ENCODE measurements at regions not wholly inside any gene's neighbourhood (a gene's known extent, or its start where the extent isn't known, plus 50 kb on each side); places are given as distances from the start of the nearest gene placed in this dataset.

GRCh38 chr2:6011921-6012320 lies 319.7 kb downstream of the SOX11 start:
- H4K20me1 ChIP-seq (ENCODE audit: control insufficient read depth, insufficient read depth, low read length, poor library complexity, severe bottlenecking): no peaks in the 10 kb centered on the region
- H3K27me3 ChIP-seq (replicated peaks in 1 of 4; ENCODE audit: control extremely low read depth in 1 of 4, control insufficient read depth in 3 of 4, insufficient read depth in 4 of 4, low read length in 3 of 4): no peaks in the 10 kb centered on the region
- H3K27ac ChIP-seq (ENCODE audit: low read length in 2 of 2): no peak overlapping the region
- H3K27me3 Mint-ChIP-seq: no peaks in the 10 kb centered on the region
- H3K4me2 ChIP-seq (replicated peaks; ENCODE audit: low read depth, low read length, poor library complexity, severe bottlenecking): no peak overlapping the region
- no peaks in the 10 kb centered on the region for H3K9me3 ChIP-seq (ENCODE audit: control extremely low read depth in 1 of 3, control insufficient read depth in 2 of 3, insufficient read depth in 1 of 3, low read length in 2 of 3)
- no peaks in the 10 kb centered on the region for H3K9me3 Mint-ChIP-seq (ENCODE audit: insufficient read depth)
- H3K4me1 Mint-ChIP-seq: no peaks in the 10 kb centered on the region
- ATAC-seq (ENCODE audit: low read depth) (no peak), DNase-seq (no peak)
- H3K4me1 ChIP-seq (ENCODE audit: control insufficient read depth in 2 of 2, insufficient read depth in 2 of 2, low read length in 2 of 2): no peaks in the 10 kb centered on the region
- no peak overlapping the region for H3K4me3 ChIP-seq (ENCODE audit: control extremely low read depth in 1 of 5, extremely low read depth in 1 of 5, insufficient read depth in 1 of 5, low read depth in 2 of 5, low read length in 4 of 5)
- H2AFZ ChIP-seq (ENCODE audit: insufficient read depth, low read depth, low read length, poor library complexity, severe bottlenecking): no peak overlapping the region
- no peak overlapping the region for H3K4me3 Mint-ChIP-seq
- ChIA-PET POLR2A (no interaction called here), CTCF (no interaction called here)
- H3K27ac Mint-ChIP-seq: no peak overlapping the region
- intact Hi-C loops (cut with micrococcal nuclease): no loop called here
- no peaks in the 10 kb centered on the region for H3K79me2 ChIP-seq (ENCODE audit: control insufficient read depth, insufficient read depth, low read length)
- H3K36me3 ChIP-seq (replicated peaks in 1 of 2; ENCODE audit: control extremely low read depth in 1 of 2, control insufficient read depth in 1 of 2, extremely low read depth in 1 of 2, insufficient read depth in 2 of 2, low read length in 1 of 2): no peaks in the 10 kb centered on the region
- WGBS (ENCODE audit: insufficient coverage): 93% methylated on average over 3 of the region's 4 CpGs
- TF ChIP-seq EZH2 (IDR thresholded peaks at IDR 0.05; ENCODE audit: borderline replicate concordance, insufficient read depth, low read depth, low read length, poor library complexity, severe bottlenecking) (no peak), CTCF (IDR thresholded peaks at IDR 0.05) (no peak)
- no peak overlapping the region for H3K9ac ChIP-seq (ENCODE audit: low read length)

GRCh38 chr2:6017736-6018286 lies 325.6 kb downstream of the SOX11 start:
- Histone ChIP-seq H3K79me2 (ENCODE audit: control insufficient read depth, insufficient read depth, low read length) (no peaks in the 10 kb centered on the region), H3K4me1 (ENCODE audit: control insufficient read depth in 2 of 2, insufficient read depth in 2 of 2, low read length in 2 of 2) (no peaks in the 10 kb centered on the region), H3K27me3 (replicated peaks in 1 of 4; ENCODE audit: control extremely low read depth in 1 of 4, control insufficient read depth in 3 of 4, insufficient read depth in 4 of 4, low read length in 3 of 4) (no peaks in the 10 kb centered on the region), H3K27ac (ENCODE audit: low read length in 2 of 2) (no peak overlapping the region), H3K4me3 (ENCODE audit: control extremely low read depth in 1 of 5, extremely low read depth in 1 of 5, insufficient read depth in 1 of 5, low read depth in 2 of 5, low read length in 4 of 5) (no peak overlapping the region), H4K20me1 (ENCODE audit: control insufficient read depth, insufficient read depth, low read length, poor library complexity, severe bottlenecking) (no peaks in the 10 kb centered on the region), H3K4me2 (replicated peaks; ENCODE audit: low read depth, low read length, poor library complexity, severe bottlenecking) (no peak overlapping the region), H3K9ac (ENCODE audit: low read length) (no peak overlapping the region), H3K36me3 (replicated peaks in 1 of 2; ENCODE audit: control extremely low read depth in 1 of 2, control insufficient read depth in 1 of 2, extremely low read depth in 1 of 2, insufficient read depth in 2 of 2, low read length in 1 of 2) (no peaks in the 10 kb centered on the region), H3K9me3 (ENCODE audit: control extremely low read depth in 1 of 3, control insufficient read depth in 2 of 3, insufficient read depth in 1 of 3, low read length in 2 of 3) (no peaks in the 10 kb centered on the region), H2AFZ (ENCODE audit: insufficient read depth, low read depth, low read length, poor library complexity, severe bottlenecking) (no peak overlapping the region)
- ATAC-seq (ENCODE audit: low read depth): no peak
- ChIA-PET CTCF (no interaction called here), POLR2A (no interaction called here)
- intact Hi-C loops (cut with micrococcal nuclease): no loop called here
- DNase-seq: no peak
- 82% methylated on average over 6 of the region's 8 CpGs for WGBS (ENCODE audit: insufficient coverage)
- H3K4me1 Mint-ChIP-seq: no peaks in the 10 kb centered on the region
- TF ChIP-seq CTCF (IDR thresholded peaks at IDR 0.05) (no peak), EZH2 (IDR thresholded peaks at IDR 0.05; ENCODE audit: borderline replicate concordance, insufficient read depth, low read depth, low read length, poor library complexity, severe bottlenecking) (no peak)
- H3K4me3 Mint-ChIP-seq: no peak overlapping the region
- no peaks in the 10 kb centered on the region for H3K27me3 Mint-ChIP-seq
- H3K27ac Mint-ChIP-seq: no peak overlapping the region
- H3K9me3 Mint-ChIP-seq (ENCODE audit: insufficient read depth): no peaks in the 10 kb centered on the region

Data from B cell (primary cell).